ENCODE measurements at regions not wholly inside any gene's neighbourhood (a gene's known extent, or its start where the extent isn't known, plus 50 kb on each side); places are given as distances from the start of the nearest gene placed in this dataset.
"Not testable (repeated sequence)": the region's sequence is repeated elsewhere in the genome, so short reads cannot be mapped to it uniquely, and the experiment has no call there.

DNA sequence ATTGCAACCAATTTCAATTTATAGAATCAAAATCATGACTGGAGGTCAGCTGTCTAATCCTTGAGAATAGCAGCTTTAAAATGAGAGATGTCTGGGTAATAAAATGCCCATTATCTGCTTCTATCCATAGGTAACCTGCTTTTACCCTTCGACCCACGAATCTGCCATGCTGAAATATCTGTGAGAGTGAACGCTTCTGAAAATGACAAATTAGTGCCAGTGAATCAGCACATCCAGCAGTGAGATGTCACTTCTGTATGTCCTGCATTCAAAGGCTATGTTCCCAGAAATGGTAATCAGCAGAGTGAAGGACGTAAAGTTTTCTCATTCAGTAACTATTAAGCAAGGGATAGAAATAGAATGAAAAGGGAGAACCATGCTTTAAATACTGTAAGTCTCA is 532.4 kb upstream of the ITGA1 start:
- DNase-seq: no peak

DNA sequence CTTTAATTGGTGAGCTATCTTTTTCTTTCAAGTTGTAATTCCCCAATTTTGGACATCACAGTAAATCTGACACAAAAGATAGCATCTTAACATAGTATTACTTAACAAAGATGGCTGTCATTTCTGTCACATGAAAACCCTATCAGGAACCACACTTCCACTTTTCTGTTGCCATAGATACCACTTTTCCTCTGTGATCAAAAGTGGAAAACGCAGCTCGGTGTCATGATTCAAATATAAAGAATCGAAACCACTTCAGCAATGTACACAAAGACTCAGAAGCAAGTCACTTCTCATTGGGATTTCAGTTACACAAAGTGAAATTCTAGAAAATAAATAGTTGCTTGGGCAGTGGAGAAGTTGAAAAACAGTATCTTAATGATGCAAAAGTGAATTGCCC is 524.9 kb upstream of the ITGA1 start:
- no peak for DNase-seq

DNA sequence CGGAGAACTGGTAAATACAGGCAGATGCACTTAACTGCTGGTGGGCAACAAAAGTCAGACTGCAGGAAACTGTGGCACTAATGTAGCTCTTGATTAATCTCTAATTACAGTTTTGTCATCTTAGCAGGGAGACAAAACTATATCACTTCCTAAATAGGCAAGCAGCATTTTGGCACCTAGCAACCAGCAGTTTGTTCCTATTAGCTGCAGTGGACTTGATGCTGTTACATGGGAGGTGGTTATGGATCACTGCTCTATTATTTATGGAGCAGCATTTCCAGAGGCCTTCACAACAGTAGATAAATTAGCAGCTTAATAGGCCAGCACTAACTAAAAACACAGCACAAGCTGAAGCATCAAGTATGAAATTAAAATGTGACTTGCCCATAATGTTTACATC is 518.3 kb upstream of the ITGA1 start:
- DNase-seq: peak; percentile 50

DNA sequence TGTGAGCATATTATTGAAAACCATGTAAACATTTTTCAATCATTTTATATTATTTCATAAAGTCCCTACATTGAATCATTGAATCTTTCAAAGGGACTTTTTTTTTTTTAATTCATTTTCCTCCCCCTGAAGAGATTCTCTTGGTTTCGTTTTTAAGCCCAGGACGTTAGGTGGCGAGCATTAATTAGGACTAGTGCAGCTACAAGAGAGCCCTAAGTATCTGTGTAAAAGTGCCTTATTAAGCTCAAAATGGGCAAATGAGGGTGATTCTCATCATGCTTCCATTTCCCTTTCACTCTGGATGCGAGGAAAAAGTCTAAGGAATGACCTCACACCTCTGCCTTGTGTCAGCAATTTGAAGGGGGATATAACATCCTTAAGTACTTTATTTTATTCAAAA is 517.9 kb upstream of the ITGA1 start:
- no peak for DNase-seq

DNA sequence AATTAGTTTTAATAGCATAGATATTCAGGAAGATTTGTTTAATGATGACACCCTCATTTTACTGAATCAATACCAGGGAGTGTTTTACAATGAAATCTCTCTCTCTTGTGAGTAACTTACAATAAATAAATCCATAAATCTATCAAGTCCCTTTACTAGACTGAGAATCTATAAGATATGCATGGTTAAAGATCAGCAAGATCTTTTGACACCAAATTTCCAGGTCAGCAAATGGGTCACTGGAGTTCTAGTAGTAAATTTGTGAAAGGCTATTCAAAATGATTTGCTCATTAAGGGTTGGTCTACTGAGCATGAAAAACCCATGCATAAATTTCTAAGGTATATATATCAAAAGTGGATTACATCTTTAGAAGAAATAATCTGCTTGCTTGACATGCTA is 512.1 kb upstream of the ITGA1 start:
- no peak for DNase-seq

DNA sequence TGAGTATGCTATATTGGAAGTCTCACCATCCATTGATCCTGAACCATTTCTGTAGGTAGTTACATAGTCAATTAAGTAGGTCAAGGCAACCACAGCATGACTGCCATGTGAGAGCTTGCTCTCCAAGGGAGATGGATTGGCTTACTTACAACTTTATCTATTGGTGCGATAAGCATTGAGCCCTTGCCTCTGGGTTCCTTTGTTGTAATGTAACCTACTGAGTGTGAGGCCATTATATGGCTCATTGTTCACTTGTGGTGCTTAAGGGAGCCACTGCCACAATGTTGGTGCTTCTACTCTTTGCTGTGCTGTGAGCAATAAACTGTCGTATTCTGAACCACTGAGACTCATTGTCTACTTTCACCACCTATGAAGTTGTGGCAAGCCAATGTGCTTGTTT is 510.6 kb upstream of the ITGA1 start:
- no peak for DNase-seq

DNA sequence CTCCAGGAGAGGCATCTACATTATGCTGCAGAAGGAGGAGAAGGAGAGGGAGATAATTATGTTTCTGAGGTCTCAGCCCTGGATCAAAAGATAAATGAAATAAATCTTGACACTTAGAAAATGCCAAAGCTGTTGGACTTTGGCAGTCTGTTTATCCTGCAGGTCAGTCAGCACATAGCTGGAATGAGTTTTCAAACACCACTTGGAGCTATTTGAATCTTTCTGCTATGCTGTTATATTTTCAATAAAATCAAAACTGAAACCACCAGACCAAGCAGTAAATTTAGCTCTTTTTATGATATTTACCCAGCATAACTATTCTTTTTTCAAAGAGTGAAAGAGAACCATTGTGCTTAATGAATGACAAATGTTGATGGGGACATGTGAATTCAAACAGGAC is 505.1 kb upstream of the ITGA1 start:
- DNase-seq: no peak

DNA sequence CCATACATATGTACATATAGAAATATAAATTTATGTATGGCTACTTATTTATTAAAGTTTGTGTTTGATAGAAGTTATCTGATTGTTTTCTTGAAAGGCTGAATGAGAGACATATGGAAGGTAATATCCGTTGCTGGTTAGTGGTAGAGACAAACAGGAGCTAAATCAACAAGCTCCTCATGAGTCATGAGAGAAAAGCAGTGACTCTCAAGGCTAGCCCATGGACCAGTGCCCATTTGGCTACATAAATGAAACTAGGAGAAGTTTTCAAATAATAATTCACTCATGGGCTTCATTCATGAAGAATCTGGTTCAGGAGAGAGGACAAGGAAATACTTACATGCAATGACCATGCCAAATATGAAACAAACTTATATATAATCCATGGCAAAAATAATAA is 504.5 kb upstream of the ITGA1 start:
- DNase-seq: no peak

DNA sequence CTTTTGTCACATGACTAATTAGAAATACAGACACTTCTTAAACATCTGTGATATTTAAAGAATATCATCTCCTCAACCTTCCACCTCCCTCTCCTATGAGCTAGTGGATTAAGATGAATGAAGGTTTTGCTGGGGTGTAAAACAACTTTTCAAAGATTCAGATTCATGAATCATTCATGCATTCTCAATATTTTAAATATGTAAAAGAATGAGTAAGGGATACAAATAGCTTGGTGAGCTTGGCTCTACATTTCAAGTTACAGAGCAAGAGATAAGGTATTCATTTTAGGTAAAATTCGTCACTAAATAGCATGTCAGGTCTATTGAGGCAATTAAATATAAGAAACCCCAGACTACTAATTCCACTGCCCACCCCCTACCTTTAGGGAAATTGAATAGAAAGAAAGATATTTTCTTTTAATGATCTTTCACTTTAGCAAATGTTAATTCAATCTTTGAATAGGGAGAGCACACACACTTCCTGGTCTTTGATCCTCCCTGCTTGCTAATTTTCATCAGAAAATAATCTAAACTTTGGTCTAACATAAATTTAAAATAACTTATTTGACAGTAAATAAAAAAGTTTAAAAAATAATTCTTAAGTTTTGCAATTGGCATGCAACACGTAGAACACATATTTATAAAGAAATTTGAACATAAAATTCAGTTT is 486.9 kb upstream of the ITGA1 start:
- DNase-seq: no peak

DNA sequence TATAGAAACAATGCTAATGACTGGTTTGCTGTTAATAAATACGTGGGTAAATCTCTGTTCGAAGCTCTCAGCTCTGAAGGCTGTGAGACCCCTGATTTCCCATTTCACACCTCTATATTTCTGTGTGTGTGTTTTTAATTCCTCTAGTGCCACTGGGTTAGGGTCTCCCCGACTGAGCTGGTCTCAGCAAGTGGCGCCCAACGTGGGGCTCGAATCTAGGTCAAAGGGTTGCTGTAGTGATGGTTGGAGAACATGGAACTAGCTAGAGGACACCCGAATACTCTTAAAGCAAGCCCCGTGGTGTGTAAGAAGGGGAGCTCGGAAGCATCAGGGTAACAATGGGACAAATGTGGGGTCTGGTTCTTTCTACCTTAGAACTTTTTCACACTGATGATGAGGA is 482.9 kb upstream of the ITGA1 start:
- not testable (repeated sequence) for DNase-seq

DNA sequence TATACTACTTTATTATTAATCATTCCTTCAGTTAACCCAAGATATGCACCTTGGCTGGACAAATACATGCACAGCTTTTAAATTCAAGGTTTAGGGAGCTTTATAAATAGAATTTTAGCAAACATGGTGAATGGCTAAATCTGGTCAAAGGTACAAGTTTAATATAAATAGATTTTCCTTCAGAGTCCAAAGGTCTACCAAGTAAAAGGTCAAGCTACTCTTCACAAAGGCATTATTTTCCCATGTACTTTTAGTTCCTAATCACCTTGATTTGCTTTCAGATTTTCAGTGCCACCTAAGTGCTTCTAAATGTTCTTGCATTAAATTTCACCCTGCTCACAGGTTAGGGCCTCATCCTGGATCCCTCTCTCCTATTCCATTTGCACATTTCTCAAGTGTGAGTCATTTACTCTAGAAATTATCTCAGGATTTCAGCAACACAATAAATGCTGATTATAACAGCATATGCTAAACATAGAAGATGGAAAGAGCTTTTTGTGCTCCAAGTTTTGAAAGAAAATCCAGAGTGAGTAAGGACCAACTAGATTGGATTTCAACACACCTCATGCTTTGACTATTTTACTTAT is 459.4 kb upstream of the ITGA1 start:
- no peak for DNase-seq

DNA sequence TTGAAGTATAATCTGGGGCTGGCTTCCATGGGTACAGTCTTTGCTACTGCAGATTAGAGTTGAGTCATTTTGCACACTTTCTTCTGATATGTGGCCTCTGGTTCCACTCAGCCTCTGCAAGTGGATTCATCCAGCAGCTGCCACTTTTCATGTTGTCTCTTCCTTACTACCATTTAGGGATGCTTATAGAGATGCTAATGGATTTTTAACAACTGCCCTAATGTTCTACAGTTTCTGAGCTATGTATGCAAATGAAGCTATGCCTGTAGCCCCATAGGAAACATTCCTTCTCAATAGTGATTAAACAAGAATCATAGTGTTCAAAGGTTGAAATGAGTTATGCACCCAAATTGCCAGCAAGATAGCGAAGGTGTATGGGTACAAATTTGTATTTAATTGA is 456.0 kb upstream of the ITGA1 start:
- DNase-seq: no peak

DNA sequence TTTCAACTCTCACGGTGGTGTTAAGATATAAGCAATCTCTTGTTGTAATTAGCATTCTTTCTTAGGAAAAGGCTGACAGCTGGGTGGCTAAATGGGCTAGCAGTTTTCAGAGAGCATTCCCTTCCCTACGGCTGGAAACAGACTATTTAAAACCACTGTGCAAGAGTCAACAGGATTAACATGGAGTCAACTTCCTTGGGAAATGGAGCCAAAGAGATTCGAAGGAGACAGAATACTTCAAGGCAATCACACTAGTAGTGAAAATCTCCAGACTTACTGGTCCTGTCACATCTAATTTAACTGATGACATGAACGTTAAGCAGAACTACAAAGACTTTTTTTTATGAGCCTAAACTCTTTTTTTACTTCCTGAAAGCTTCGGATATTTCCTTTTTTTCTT is 453.3 kb upstream of the ITGA1 start:
- DNase-seq: no peak

DNA sequence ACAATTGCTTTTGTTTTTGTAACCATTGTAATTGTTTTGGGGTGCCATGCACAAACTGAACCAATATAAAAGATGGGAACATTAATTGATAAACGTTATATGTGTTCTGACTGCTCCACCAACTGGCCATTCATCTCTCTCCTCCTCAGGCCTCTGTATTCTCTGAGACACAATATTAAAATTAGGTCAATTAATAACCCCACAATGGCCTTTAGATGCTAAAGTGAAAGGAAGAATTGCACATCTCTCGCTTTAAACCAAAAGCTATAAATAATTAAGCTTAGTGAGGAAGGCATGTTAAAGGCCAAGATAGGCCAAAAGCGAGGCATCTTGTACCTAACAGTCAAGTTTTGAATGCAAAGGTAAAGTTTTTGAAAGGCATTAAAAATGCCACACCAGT is 448.4 kb upstream of the ITGA1 start:
- no peak for DNase-seq

DNA sequence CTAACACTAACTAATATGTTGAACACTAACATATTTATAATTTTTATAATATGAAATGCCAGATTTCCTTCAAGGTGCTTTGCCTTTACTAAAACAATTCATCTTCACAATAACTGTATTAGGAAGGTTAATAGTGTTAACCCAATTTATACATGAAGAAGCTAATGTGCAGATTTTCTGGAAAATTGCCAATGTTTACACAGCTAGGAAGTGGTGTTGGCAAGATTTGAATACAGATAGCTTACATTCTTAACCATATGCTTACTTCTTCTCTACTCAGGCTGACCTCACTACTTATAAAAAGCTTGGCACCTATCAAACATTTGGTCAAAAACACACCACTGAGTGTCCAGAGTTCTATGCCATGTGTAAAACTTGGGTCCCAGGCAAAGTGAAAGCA is 445.4 kb upstream of the ITGA1 start:
- DNase-seq: no peak

DNA sequence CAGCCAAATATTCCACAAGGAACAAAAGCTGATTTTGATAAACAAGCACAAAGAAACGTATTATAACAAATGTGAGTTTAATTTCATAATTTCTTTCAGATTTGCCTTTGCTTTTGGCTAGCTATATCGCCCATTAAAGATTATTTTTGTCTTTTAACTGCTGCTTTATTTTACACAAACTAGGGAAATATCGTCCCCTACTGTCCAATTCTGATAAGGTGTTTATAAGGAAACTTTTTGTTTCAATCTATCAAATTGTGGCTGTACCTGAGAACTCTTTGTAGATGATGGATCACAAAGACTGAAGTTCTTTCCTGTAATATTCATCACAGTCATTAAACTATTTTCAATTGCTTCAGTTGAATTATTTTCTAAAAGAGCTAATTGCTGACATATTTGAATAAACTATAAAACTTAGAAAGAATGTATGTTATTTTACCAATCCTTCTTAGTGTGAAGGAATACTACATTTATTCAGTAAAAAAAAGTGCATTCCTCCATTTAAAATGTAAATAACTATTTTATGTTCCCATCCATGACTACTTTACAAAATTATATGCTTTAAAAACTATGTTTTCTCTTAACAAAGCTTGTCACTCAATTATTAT is 431.3 kb upstream of the ITGA1 start:
- DNase-seq: peak; percentile 44

DNA sequence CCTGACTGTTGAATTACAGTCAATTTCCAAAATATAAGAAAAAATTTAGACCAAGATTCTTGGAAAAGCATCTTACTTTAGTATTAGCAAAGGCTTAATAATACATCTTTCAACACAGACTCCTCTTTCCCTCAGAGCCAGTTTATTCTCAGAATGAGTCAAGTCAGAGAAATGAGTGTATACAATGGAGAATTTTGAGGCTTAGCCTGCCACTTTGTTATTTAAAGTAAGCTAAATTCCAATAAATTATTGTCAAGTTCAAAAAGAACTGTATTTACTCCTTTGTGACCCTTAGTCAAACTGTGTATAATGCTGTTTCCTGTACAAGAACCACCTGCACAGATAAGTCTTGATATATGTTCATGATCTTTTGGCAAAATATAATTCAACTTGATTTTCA is 428.5 kb upstream of the ITGA1 start:
- DNase-seq: no peak

DNA sequence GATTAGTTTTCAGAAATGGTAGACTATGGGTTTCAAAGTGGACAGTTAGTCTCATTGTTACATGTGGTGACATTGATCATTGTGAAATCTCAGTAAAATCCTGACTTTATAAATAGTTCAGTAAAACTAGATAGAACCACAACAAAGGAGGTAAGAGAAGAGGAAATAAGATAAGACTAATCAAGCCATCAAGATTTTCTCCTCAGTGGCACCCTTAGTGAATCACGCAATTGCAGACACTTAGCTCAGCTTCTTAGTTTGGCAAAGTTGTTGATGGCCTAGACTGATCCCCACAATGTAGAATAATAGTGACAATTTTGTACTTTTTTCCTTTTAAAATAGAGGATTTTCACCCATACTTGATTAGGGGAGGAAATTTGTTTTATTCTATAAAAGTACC is 426.7 kb upstream of the ITGA1 start:
- DNase-seq: no peak

DNA sequence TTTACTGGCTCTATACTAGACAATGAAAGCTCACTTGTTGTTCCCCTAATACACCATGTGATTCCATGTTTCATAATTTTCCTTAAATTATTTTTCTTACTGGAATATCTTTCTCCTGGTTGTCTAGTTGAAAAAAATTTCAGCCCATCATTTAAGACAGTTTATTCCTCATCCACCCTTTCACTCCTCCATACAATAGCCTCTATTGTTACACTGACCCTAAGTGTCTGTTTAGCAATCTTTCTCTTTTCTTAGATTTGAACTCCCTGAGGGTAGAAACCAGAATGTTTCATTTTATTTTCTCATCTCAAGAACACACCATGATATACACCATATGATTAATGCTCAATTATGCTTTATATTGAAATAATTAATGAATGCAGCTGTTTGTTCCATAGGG is 413.4 kb upstream of the ITGA1 start:
- no peak for DNase-seq

DNA sequence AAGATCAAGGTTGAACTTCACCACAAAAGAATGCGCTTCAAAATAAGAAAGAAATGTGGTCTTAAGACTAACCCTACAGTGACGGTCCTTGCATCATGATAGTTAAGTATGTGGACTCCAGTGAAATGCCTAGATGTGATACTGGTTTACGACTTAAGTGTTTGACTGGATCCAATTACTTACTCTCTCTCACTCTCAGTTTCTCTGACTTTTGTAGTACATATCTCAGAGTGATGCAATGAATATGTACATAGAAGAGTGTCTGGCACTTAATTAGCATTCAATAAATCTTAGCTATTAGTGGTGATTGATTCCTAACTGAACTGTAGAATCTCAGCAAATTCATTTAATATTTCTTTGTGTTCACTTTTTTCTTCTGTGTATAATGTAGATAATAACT is 411.7 kb upstream of the ITGA1 start:
- no peak for DNase-seq

DNA sequence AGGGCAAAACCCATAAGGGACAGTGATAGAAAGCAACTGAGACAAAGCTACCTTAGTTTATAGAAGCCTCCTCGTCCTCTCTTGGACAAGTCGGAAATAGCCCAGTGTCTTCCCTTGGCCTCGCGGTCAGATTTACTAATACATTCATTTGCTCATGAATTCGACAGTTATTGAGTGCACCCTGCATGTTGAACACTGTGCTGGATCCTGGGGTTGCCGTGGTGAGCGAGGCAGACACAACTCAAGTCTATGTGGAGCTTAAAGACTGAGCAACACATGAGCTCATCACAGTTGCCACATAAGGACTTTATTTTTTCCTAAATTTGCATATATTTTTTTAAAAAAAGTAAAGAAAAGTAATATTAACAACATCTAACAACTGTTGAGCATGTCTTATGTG is 411.1 kb upstream of the ITGA1 start:
- no peak for DNase-seq

DNA sequence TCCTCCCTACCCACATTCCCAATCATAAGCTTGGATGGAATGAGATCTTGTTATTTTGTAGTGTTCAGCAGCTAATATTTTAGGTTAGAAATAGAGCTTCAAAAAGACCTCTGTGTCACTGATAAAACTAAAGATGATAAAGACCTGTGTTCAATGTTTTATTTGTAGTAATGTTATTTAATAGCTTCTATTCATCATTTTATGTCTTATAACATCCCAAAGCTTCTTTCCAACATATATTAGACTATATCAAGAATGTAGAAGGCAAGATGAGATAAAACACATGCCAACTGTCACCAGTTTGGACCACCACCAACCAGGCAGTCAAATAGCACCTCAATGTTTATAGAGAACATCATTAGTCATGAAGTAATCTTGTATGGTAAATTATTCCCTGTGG is 409.5 kb upstream of the ITGA1 start:
- DNase-seq: no peak

DNA sequence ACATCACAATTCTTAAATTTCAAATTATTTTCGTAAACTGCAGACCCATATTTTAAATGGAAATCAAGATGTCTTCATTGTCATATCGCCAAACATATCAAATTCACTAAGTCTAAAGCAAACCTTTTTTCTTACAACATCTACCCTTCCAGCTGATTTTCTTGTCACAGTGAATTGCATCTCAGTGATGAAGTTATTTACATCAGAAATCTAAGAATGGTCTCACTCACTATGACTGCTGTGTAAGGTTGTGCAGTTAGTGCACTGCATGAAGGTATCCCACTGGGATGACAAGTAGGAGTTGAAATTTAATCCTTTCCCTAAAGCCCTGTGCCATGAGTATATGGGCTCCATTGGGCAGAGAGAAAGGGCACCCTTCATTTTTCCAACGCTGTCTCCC is 399.4 kb upstream of the ITGA1 start:
- no peak for DNase-seq

DNA sequence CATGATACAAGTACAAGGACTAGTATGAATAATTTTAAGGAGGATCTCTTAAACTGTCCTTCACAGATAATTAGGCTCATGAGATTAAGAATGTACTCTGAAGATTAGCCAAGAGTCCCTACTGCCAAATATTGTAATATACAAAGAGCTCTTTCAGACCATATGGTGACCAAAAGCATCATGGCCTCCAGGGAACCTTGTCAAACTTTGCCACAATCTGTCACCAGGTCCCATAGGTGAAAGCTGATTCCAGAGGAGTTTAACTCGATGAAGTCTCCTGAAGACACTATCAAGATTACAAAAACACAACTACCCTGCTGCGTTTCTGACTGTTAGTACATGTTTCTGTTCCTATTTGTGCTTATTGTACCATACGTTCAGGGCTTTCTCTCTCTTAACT is 395.4 kb upstream of the ITGA1 start:
- DNase-seq: no peak

DNA sequence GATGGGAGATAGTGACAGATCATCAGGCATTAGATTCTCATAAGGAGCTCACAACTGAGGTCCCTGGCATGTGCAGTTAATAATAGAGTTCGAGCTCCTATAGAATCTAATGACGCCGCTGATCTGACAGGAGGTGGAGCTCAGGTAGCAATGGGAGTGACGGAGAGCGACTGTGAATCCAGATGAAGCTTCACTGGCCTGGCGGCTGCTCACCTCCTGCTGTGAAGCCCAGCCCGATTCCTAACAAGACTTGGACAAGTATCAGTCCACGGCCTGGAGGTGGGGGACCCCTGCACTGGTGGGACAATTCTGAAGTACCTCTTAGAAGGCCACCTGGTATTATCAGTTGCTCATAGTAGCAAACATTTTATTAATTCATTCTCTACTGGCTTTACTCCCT is 377.9 kb upstream of the ITGA1 start:
- DNase-seq: no peak
